DOHH2 (cell line): ENCODE measurements at regions not wholly inside any gene's neighbourhood (a gene's known extent, or its start where the extent isn't known, plus 50 kb on each side); places are given as distances from the start of the nearest gene placed in this dataset.

Source experiments
- H3F3A ChIP-seq: fragments of 200-600 bp; sonication (generic), shearing (Covaris generic); 2 replicates; pipeline ENCODE4 v1.6.0; 2016; ENCODE audit warnings: antibody characterized with exemption, mild to moderate bottlenecking; ENCODE audit not compliant: control insufficient read depth, insufficient read depth
- H3K27ac ChIP-seq: fragments of 200-600 bp; sonication (generic); 2 replicates; pipeline ENCODE4 v1.5.1; 2014; ENCODE audit warnings: low read depth, mild to moderate bottlenecking, low read length, moderate library complexity
- H3K27me3 ChIP-seq: fragments of 200-600 bp; sonication (generic); 2 replicates; pipeline ENCODE4 v1.6.1; 2014; ENCODE audit warnings: mild to moderate bottlenecking, low read length, mixed read lengths; ENCODE audit not compliant: control insufficient read depth
- H3K36me3 ChIP-seq: fragments of 200-600 bp; sonication (generic); 2 replicates; pipeline ENCODE4 v1.6.1; 2014; ENCODE audit warnings: mild to moderate bottlenecking, low read length, moderate library complexity, mixed read lengths; ENCODE audit not compliant: control insufficient read depth
- H3K4me1 ChIP-seq: fragments of 200-600 bp; sonication (generic); 2 replicates; pipeline ENCODE4 v1.6.1; 2014; ENCODE audit warnings: mild to moderate bottlenecking, low read length, mixed read lengths; ENCODE audit not compliant: control insufficient read depth
- H3K4me2 ChIP-seq: fragments of 200-600 bp; sonication (generic); 2 replicates; pipeline ENCODE4 v1.6.0; 2014; ENCODE audit warnings: mild to moderate bottlenecking, low read length, moderate library complexity
- H3K4me3 ChIP-seq: fragments of 200-600 bp; sonication (generic); 2 replicates; pipeline ENCODE4 v1.5.1; 2014; ENCODE audit warnings: mild to moderate bottlenecking, low read length, mixed read lengths
- H3K79me2 ChIP-seq: fragments of 200-600 bp; sonication (generic); 2 replicates; pipeline ENCODE4 v1.6.1; 2014; ENCODE audit warnings: mild to moderate bottlenecking, low read length, mixed read lengths; ENCODE audit not compliant: control insufficient read depth
- H3K9me2 ChIP-seq: fragments of 200-600 bp; sonication (generic); replicated peaks from 2 replicates; pipeline ENCODE4 v1.6.1; 2014; ENCODE audit warnings: mild to moderate bottlenecking, low read length, mixed read lengths; ENCODE audit not compliant: control insufficient read depth
- H3K9me3 ChIP-seq: fragments of 200-600 bp; sonication (generic); 2 replicates; pipeline ENCODE4 v1.6.1; 2014; ENCODE audit warnings: antibody characterized with exemption, low read length, mixed read lengths; ENCODE audit not compliant: control insufficient read depth, insufficient read depth
- H4K20me1 ChIP-seq: fragments of 200-600 bp; sonication (generic); 2 replicates; pipeline ENCODE4 v1.6.0; 2014; ENCODE audit warnings: low read depth, mild to moderate bottlenecking, antibody characterized with exemption, low read length, moderate library complexity; ENCODE audit not compliant: control insufficient read depth, insufficient read depth
- CTCF ChIP-seq: fragments of 200-600 bp; sonication (generic); IDR thresholded peaks from one replicate; pipeline ENCODE4 v1.5.1; 2014; ENCODE audit warnings: antibody characterized with exemption, mild to moderate bottlenecking, low read depth, low read length; ENCODE audit not compliant: poor library complexity, severe bottlenecking
- EZH2phosphoT487 ChIP-seq: fragments of 200-600 bp; sonication (generic); IDR thresholded peaks from 2 replicates; pipeline ENCODE4 v1.6.1; 2017; ENCODE audit warnings: borderline replicate concordance, mild to moderate bottlenecking, antibody characterized with exemption, low read length, moderate library complexity, mixed read lengths

- Histone ChIP-seq H3K27ac (no peak overlapping the region), H3K9me2 (no peaks in the 10 kb centered on the region), H3K4me2 (no peak overlapping the region), H3K4me1 (no peaks in the 10 kb centered on the region), H3K9me3 (no peaks in the 10 kb centered on the region), H3F3A (no peaks in the 10 kb centered on the region), H4K20me1 (no peaks in the 10 kb centered on the region), H3K27me3 (no peaks in the 10 kb centered on the region), H3K79me2 (no peaks in the 10 kb centered on the region), H3K4me3 (no peak overlapping the region), H3K36me3 (no peaks in the 10 kb centered on the region)
- no peak for TF ChIP-seq CTCF
- no peak for TF ChIP-seq EZH2phosphoT487
Measured at GRCh38 chr20:63089051-63089907, 82.5 kb upstream of the BHLHE23 start.

GRCh38 chr20:63087872-63088680 lies 81.3 kb upstream of the BHLHE23 start:
- Histone ChIP-seq H4K20me1 (no peaks in the 10 kb centered on the region), H3K4me3 (no peak overlapping the region), H3F3A (no peaks in the 10 kb centered on the region), H3K9me3 (no peaks in the 10 kb centered on the region), H3K4me2 (no peak overlapping the region), H3K36me3 (no peaks in the 10 kb centered on the region), H3K79me2 (no peaks in the 10 kb centered on the region), H3K9me2 (no peaks in the 10 kb centered on the region), H3K4me1 (no peaks in the 10 kb centered on the region), H3K27ac (no peak overlapping the region), H3K27me3 (no peaks in the 10 kb centered on the region)
- TF ChIP-seq EZH2phosphoT487 (no peak), CTCF (no peak)

- H3F3A ChIP-seq: no peaks in the 10 kb centered on the region
- no peak overlapping the region for H3K4me2 ChIP-seq
- H3K4me3 ChIP-seq: no peak overlapping the region
- no peaks in the 10 kb centered on the region for H3K79me2 ChIP-seq
- no peaks in the 10 kb centered on the region for H3K9me2 ChIP-seq
- H3K27me3 ChIP-seq: no peaks in the 10 kb centered on the region
- H3K4me1 ChIP-seq: no peaks in the 10 kb centered on the region
- no peak overlapping the region for H3K27ac ChIP-seq
- no peaks in the 10 kb centered on the region for H3K36me3 ChIP-seq
- TF ChIP-seq EZH2phosphoT487 (no peak), CTCF (no peak)
- no peaks in the 10 kb centered on the region for H4K20me1 ChIP-seq
- H3K9me3 ChIP-seq: no peaks in the 10 kb centered on the region
Measured at GRCh38 chr20:63087236-63087871, 80.6 kb upstream of the BHLHE23 start.
